GM23338 (cell line): ENCODE measurements at regions not wholly inside any gene's neighbourhood (a gene's known extent, or its start where the extent isn't known, plus 50 kb on each side); places are given as distances from the start of the nearest gene placed in this dataset.

Source experiments
- ATAC-seq: fragments of 200-7000 bp; cut with Tn5 transposase; 3 replicates; pipeline ENCODE4 v1.9.1; 2020
- DNase-seq: peaks from one replicate; pipeline ENCODE4 v3.0.0-alpha.2; 2015; ENCODE audit warnings: low spot score
- H2AFZ ChIP-seq: fragments of 200-600 bp; sonication (generic); 2 replicates; pipeline ENCODE4 v1.8.0; 2016; ENCODE audit warnings: antibody characterized with exemption, mild to moderate bottlenecking, moderate library complexity
- H3F3A ChIP-seq: fragments of 200-600 bp; sonication (generic); replicated peaks from 2 replicates; pipeline ENCODE4 v1.8.0; 2017; ENCODE audit warnings: antibody characterized with exemption, mixed run types, low read depth
- H3K27ac ChIP-seq: fragments of 200-600 bp; sonication (generic); 2 replicates; pipeline ENCODE4 v1.6.1; 2016; ENCODE audit warnings: low read depth
- H3K27me3 ChIP-seq: fragments of 200-600 bp; sonication (generic); 2 replicates; pipeline ENCODE4 v1.8.0; 2016; ENCODE audit warnings: mild to moderate bottlenecking, mixed run types, moderate library complexity; ENCODE audit not compliant: insufficient read depth
- H3K36me3 ChIP-seq: fragments of 200-600 bp; sonication (generic); 2 replicates; pipeline ENCODE4 v1.8.0; 2016; ENCODE audit warnings: mild to moderate bottlenecking; ENCODE audit not compliant: insufficient read depth
- H3K4me1 ChIP-seq: fragments of 200-600 bp; sonication (generic); 2 replicates; pipeline ENCODE4 v1.8.0; 2016; ENCODE audit warnings: mild to moderate bottlenecking, moderate library complexity; ENCODE audit not compliant: insufficient read depth
- H3K4me2 ChIP-seq: fragments of 200-600 bp; sonication (generic); 2 replicates; pipeline ENCODE4 v1.7.1; 2017; ENCODE audit warnings: mixed run types
- H3K4me3 ChIP-seq: fragments of 200-600 bp; sonication (generic); 2 replicates; pipeline ENCODE4 v1.6.1; 2016; ENCODE audit warnings: mixed run types
- H3K79me2 ChIP-seq: fragments of 200-600 bp; sonication (generic); replicated peaks from 2 replicates; pipeline ENCODE4 v1.8.0; 2017; ENCODE audit warnings: mild to moderate bottlenecking; ENCODE audit not compliant: insufficient read depth
- H3K9me2 ChIP-seq: fragments of 200-600 bp; sonication (generic); 2 replicates; pipeline ENCODE4 v1.8.0; 2017; ENCODE audit not compliant: insufficient read depth
- H4K20me1 ChIP-seq: fragments of 200-600 bp; sonication (generic); replicated peaks from 2 replicates; pipeline ENCODE4 v1.8.0; 2017; ENCODE audit warnings: mild to moderate bottlenecking; ENCODE audit not compliant: insufficient read depth
- H3K27ac Mint-ChIP-seq: 2 replicates; pipeline ENCODE4 v1.8.0; 2020; ENCODE audit warnings: inconsistent platforms, mild to moderate bottlenecking, moderate library complexity, mixed read lengths
- H3K27me3 Mint-ChIP-seq: 3 replicates; pipeline ENCODE4 v1.8.0; 2022; ENCODE audit warnings: low read depth, mild to moderate bottlenecking, moderate library complexity, mixed read lengths, inconsistent platforms; ENCODE audit not compliant: insufficient read depth, poor library complexity
- H3K36me3 Mint-ChIP-seq: 3 replicates; pipeline ENCODE4 v1.8.0; 2021; ENCODE audit warnings: low read depth, mild to moderate bottlenecking, inconsistent platforms, moderate library complexity, mixed read lengths
- H3K4me1 Mint-ChIP-seq: 3 replicates; pipeline ENCODE4 v1.8.0; 2020; ENCODE audit warnings: mild to moderate bottlenecking, inconsistent platforms, mixed read lengths
- H3K4me3 Mint-ChIP-seq: 3 replicates; pipeline ENCODE4 v1.8.0; 2021; ENCODE audit warnings: moderate library complexity, mild to moderate bottlenecking, inconsistent platforms, mixed read lengths
- H3K9me3 Mint-ChIP-seq: 3 replicates; pipeline ENCODE4 v1.8.0; 2020; ENCODE audit warnings: moderate library complexity, mild to moderate bottlenecking, inconsistent platforms, mixed read lengths
- CREB1 ChIP-seq: fragments of 250-450 bp; sonication (Bioruptor Pico); IDR thresholded peaks from 2 replicates; pipeline ENCODE4 v1.5.0; 2020; ENCODE audit warnings: low read depth, mild to moderate bottlenecking, moderate library complexity
- ETS1 ChIP-seq: IDR thresholded peaks from 2 replicates; pipeline ENCODE4 v1.6.1; 2016; ENCODE audit warnings: antibody characterized with exemption
- NANOG ChIP-seq: IDR thresholded peaks from 2 replicates; pipeline ENCODE4 v1.6.1; 2016; ENCODE audit warnings: antibody characterized with exemption, borderline replicate concordance
- POLR2AphosphoS5 ChIP-seq: IDR thresholded peaks from 2 replicates; pipeline ENCODE4 v1.6.1; 2016; ENCODE audit warnings: antibody characterized with exemption, low read depth
- REST ChIP-seq: IDR thresholded peaks from one replicate; pipeline ENCODE4 v1.6.1; 2018; ENCODE audit warnings: antibody characterized with exemption; ENCODE audit not compliant: unreplicated experiment
- ZNF462 ChIP-seq: fragments of 250-450 bp; sonication (Bioruptor Pico); IDR thresholded peaks from 2 replicates; pipeline ENCODE4 v1.5.0; 2020; ENCODE audit warnings: mild to moderate bottlenecking, moderate library complexity

GRCh38 chr9:115357821-115358220 lies 239.9 kb upstream of the TNC start:
- Histone ChIP-seq H4K20me1 (no peaks in the 10 kb centered on the region), H3K9me2 (0 out of 2 replicates have a peak, but pooled peaks cover 3% of the 10 kb centered on the region), H2AFZ (no peak overlapping the region; the same call in 1 of the 2 replicates), H3K27ac (no peak overlapping the region), H3K4me3 (no peak overlapping the region), H3K4me2 (no peak overlapping the region), H3K4me1 (no peaks in the 10 kb centered on the region), H3K36me3 (no peaks in the 10 kb centered on the region), H3K79me2 (no peaks in the 10 kb centered on the region), H3K27me3 (no peaks in the 10 kb centered on the region), H3F3A (no peaks in the 10 kb centered on the region)
- Mint-ChIP-seq H3K27ac (no peak overlapping the region), H3K36me3 (no peaks in the 10 kb centered on the region), H3K4me3 (no peak overlapping the region), H3K9me3 (no peaks in the 10 kb centered on the region), H3K4me1 (peaks cover 2% of the 10 kb centered on the region; the same call in 2 of the 3 replicates), H3K27me3 (no peaks in the 10 kb centered on the region)
- ATAC-seq: no peak
- TF ChIP-seq ZNF462 (no peak), REST (no peak), ETS1 (no peak), CREB1 (CRISPR knock-in tag) (no peak), NANOG (no peak), POLR2AphosphoS5 (no peak)
- DNase-seq: no peak
